SK-N-SH (cell line): ENCODE measurements at regions not wholly inside any gene's neighbourhood (a gene's known extent, or its start where the extent isn't known, plus 50 kb on each side); places are given as distances from the start of the nearest gene placed in this dataset.

Experiments
- CTCF ChIA-PET: fragments of 300-600, 350-600 bp; formaldehyde crosslinking; extraction: SDS; loops from one replicate; lab custom pipeline; 2021; lab: Yijun Ruan, JAX
- POLR2A ChIA-PET: fragments of 350-600 bp; sonication (Branson Sonifier 250); formaldehyde crosslinking; extraction: SDS; loops from one replicate; lab custom pipeline; 2020; ENCODE audit warnings: antibody characterized with exemption, inconsistent platforms; lab: Yijun Ruan, JAX
- DNase-seq: peaks from one replicate; pipeline ENCODE4 v3.0.0; 2012
- H2AFZ ChIP-seq: fragments of 200-600 bp; sonication (generic); 2 replicates; pipeline ENCODE4 v1.8.1; 2016; ENCODE audit warnings: antibody characterized with exemption, mild to moderate bottlenecking, low read depth
- H3F3A ChIP-seq: fragments of 200-600 bp; sonication (generic); replicated peaks from 2 replicates; pipeline ENCODE3; 2016; ENCODE audit warnings: antibody characterized with exemption, mild to moderate bottlenecking; ENCODE audit not compliant: insufficient read depth
- H3K27ac ChIP-seq, 2 experiments: fragments of 200-500 bp in 1 of 2; fragments of 200-600 bp in 1 of 2; sonication (Bioruptor generic) in 1 of 2; sonication (generic), shearing (Covaris generic) in 1 of 2; 2 replicates each; pipeline versions ENCODE4 v1.5.1 to v1.6.1; 2014 to 2016; ENCODE audit warnings: low read depth in 2 of 2, inconsistent platforms in 1 of 2, low read length in 1 of 2, mild to moderate bottlenecking in 1 of 2, mixed read lengths in 1 of 2
- H3K27me3 ChIP-seq: fragments of 200-600 bp; sonication (generic), shearing (Covaris generic); 2 replicates; pipeline ENCODE4 v1.6.1; 2016; ENCODE audit warnings: mixed run types; ENCODE audit not compliant: insufficient read depth
- H3K36me3 ChIP-seq, 2 experiments: fragments of 200-500 bp in 1 of 2; fragments of 200-600 bp in 1 of 2; sonication (Bioruptor generic) in 1 of 2; sonication (generic) in 1 of 2; replicated peaks in 1 of 2; 2 replicates each; pipeline versions ENCODE3 to v1.5.1; 2014 to 2016; ENCODE audit warnings: low read length in 1 of 2, mild to moderate bottlenecking in 1 of 2; ENCODE audit not compliant: insufficient read depth in 2 of 2, control insufficient read depth in 1 of 2
- H3K4me1 ChIP-seq, 2 experiments: fragments of 200-500 bp in 1 of 2; fragments of 200-600 bp in 1 of 2; sonication (Bioruptor generic) in 1 of 2; sonication (generic), shearing (Covaris generic) in 1 of 2; 2 replicates each; pipeline versions ENCODE4 v1.5.1 to v1.6.1; 2014 to 2016; ENCODE audit warnings: low read depth in 1 of 2, low read length in 1 of 2, mixed run types in 1 of 2; ENCODE audit not compliant: insufficient read depth in 2 of 2, control insufficient read depth in 1 of 2
- H3K4me2 ChIP-seq: fragments of 200-600 bp; sonication (generic), shearing (Covaris generic); 2 replicates; pipeline ENCODE4 v1.6.1; 2017; ENCODE audit warnings: mixed run types
- H3K4me3 ChIP-seq, 2 experiments: fragments of 200-500 bp in 1 of 2; fragments of 200-600 bp in 1 of 2; sonication (Bioruptor generic) in 1 of 2; sonication (generic), shearing (Covaris generic) in 1 of 2; 2 replicates each; pipeline versions ENCODE4 v1.5.1 to v1.8.1; 2014 to 2016; ENCODE audit warnings: low read depth in 2 of 2, inconsistent platforms in 1 of 2, low read length in 1 of 2, mild to moderate bottlenecking in 1 of 2, mixed read lengths in 1 of 2, moderate library complexity in 1 of 2
- H3K79me2 ChIP-seq: fragments of 200-600 bp; sonication (generic); 2 replicates; pipeline ENCODE4 v1.8.1; 2017; ENCODE audit warnings: mild to moderate bottlenecking; ENCODE audit not compliant: insufficient read depth
- H3K9ac ChIP-seq: fragments of 200-600 bp; sonication (generic); 2 replicates; pipeline ENCODE4 v1.6.1; 2017; ENCODE audit warnings: mixed run types
- H3K9me2 ChIP-seq: fragments of 200-600 bp; sonication (generic); 2 replicates; pipeline ENCODE4 v1.6.1; 2017; ENCODE audit warnings: mixed run types
- H3K9me3 ChIP-seq: fragments of 200-600 bp; sonication (generic); 2 replicates; pipeline ENCODE4 v1.6.1; 2017; ENCODE audit warnings: mixed run types, mild to moderate bottlenecking, moderate library complexity
- H4K20me1 ChIP-seq: fragments of 200-600 bp; sonication (generic); 2 replicates; pipeline ENCODE4 v1.6.1; 2017; ENCODE audit warnings: mild to moderate bottlenecking, mixed run types; ENCODE audit not compliant: insufficient read depth
- ELF1 ChIP-seq: IDR thresholded peaks from 2 replicates; pipeline ENCODE4 v1.4.0; 2012
- EZH2phosphoT487 ChIP-seq: fragments of 200-600 bp; sonication (generic); IDR thresholded peaks from 2 replicates; pipeline ENCODE4 v1.6.1; 2017; ENCODE audit warnings: low read depth, mixed run types, mild to moderate bottlenecking, antibody characterized with exemption, moderate library complexity, borderline replicate concordance
- FOSL2 ChIP-seq: IDR thresholded peaks from 2 replicates; pipeline ENCODE4 v1.4.0; 2012; ENCODE audit warnings: low read depth, mild to moderate bottlenecking, moderate library complexity, borderline replicate concordance
- FOXJ3 ChIP-seq: sonication (generic); formaldehyde crosslinking; IDR thresholded peaks from 2 replicates; pipeline ENCODE4 v1.5.1; 2020; ENCODE audit warnings: mild to moderate bottlenecking, missing genetic modification reagents
- FOXM1 ChIP-seq: IDR thresholded peaks from 2 replicates; pipeline ENCODE4 v1.4.0; 2012; ENCODE audit warnings: low read depth, mild to moderate bottlenecking
- JUND ChIP-seq: IDR thresholded peaks from 2 replicates; pipeline ENCODE4 v1.4.0; 2012
- MEF2A ChIP-seq: IDR thresholded peaks from 2 replicates; pipeline ENCODE4 v1.4.0; 2012; ENCODE audit warnings: low read depth, borderline replicate concordance
- NFIC ChIP-seq: IDR thresholded peaks from 2 replicates; pipeline ENCODE4 v1.4.0; 2012; ENCODE audit warnings: borderline replicate concordance
- RCOR1 ChIP-seq: fragments of 150-350 bp; IDR thresholded peaks from 2 replicates; pipeline ENCODE4 v1.6.1; 2017; ENCODE audit warnings: antibody characterized with exemption, low read length
- RFX5 ChIP-seq: IDR thresholded peaks from 2 replicates; pipeline ENCODE4 v1.6.1; 2012; ENCODE audit warnings: mild to moderate bottlenecking, improper control_type of control experiment, low read length
- SIN3A ChIP-seq: IDR thresholded peaks from 2 replicates; pipeline ENCODE4 v1.6.1; 2012; ENCODE audit warnings: low read depth, mild to moderate bottlenecking, low read length, moderate library complexity, borderline replicate concordance
- SMC3 ChIP-seq: IDR thresholded peaks from 2 replicates; pipeline ENCODE4 v1.6.1; 2012; ENCODE audit warnings: low read depth, low read length, improper control_type of control experiment
- TAF1 ChIP-seq: IDR thresholded peaks from 2 replicates; pipeline ENCODE4 v1.6.1; 2012; ENCODE audit warnings: low read depth, mild to moderate bottlenecking, low read length, moderate library complexity, borderline replicate concordance
- WGBS: methylation state at CpG from one replicate; pipeline ENCODE4 v1.1.6; 2017; ENCODE audit warnings: low lambda C conversion rate; 5-methylcytosine and 5-hydroxymethylcytosine counted together
- TF ChIP-seq, protein P1 (sequence below): fragments of 150-350 bp; IDR thresholded peaks from 2 replicates; pipeline ENCODE4 v1.6.1; 2017; ENCODE audit warnings: antibody characterized with exemption, low read length, low read depth, borderline replicate concordance
- TF ChIP-seq, protein P2 (sequence below): IDR thresholded peaks from 2 replicates; pipeline ENCODE4 v1.4.0; 2012; ENCODE audit warnings: low read depth
- TF ChIP-seq, protein P3 (sequence below): fragments of 200-600 bp; sonication (generic); IDR thresholded peaks from 2 replicates; pipeline ENCODE4 v1.6.1; 2017; ENCODE audit warnings: antibody characterized with exemption, mild to moderate bottlenecking, moderate library complexity
- TF ChIP-seq, protein P4 (sequence below): IDR thresholded peaks from 2 replicates; pipeline ENCODE4 v1.6.1; 2012; ENCODE audit warnings: mild to moderate bottlenecking, low read depth, low read length, moderate library complexity
- TF ChIP-seq, protein P5 (sequence below): IDR thresholded peaks from 2 replicates; pipeline ENCODE4 v1.4.0; 2012; ENCODE audit warnings: low read depth, borderline replicate concordance

DNA sequence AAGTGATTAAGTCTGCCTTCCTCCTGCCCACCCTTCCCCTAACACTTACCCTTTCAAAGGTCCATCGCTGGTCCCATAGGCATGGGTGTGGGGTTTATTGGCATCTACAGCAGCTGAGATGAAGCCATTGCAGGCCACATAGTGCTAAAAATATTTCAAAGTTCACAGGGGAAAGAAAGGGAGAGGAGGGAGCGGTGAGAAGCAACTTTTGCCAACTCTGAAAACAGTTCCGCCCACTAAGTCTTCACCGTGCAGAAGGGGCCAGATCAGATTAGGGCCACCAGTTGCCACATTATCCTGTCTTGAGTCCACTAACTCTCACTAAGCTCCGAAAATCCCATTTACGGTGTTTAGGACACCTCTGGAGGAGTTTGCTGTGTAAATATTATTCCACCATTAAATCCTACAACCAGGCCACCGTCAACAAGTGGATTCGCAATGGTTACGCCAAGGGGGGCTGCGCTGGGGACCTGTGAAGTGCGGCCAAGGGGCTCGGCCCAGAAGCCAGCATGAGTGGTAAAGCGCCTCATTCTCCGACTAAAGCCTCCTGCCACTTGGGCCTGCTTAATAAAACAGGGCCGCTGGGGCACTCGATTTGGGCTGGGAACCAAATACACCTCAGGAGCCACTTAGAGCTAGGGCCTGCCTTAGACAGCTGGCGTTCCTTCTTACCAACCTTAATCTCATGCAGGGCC, 534.9 kb downstream of the MIAT start:
- Histone ChIP-seq H3K27me3 (no peaks in the 10 kb centered on the region; the same call in 1 of the 2 replicates), H3K36me3 (no peaks in the 10 kb centered on the region), H3K4me2 (no peak overlapping the region), H3K79me2 (no peaks in the 10 kb centered on the region), H3K9me2 (no peaks in the 10 kb centered on the region), H3K4me1 (no peaks in the 10 kb centered on the region), H3K4me3 (no peak overlapping the region), H3K9me3 (peaks cover 5% of the 10 kb centered on the region; the same call in 1 of the 2 replicates), H3F3A (no peaks in the 10 kb centered on the region), H3K9ac (no peak overlapping the region), H4K20me1 (no peaks in the 10 kb centered on the region), H3K27ac (no peak overlapping the region), H2AFZ (no peak overlapping the region)
- TF ChIP-seq, protein P1, sequence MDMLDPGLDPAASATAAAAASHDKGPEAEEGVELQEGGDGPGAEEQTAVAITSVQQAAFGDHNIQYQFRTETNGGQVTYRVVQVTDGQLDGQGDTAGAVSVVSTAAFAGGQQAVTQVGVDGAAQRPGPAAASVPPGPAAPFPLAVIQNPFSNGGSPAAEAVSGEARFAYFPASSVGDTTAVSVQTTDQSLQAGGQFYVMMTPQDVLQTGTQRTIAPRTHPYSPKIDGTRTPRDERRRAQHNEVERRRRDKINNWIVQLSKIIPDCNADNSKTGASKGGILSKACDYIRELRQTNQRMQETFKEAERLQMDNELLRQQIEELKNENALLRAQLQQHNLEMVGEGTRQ = no peak
- TF ChIP-seq RFX5 = no peak
- WGBS = 81% methylated on average over 10 of the region's 17 CpGs
- POLR2A ChIA-PET = no interaction called here
- CTCF ChIA-PET = interaction anchor here (0.8 to 0.9 kb wide), 2 partner anchors 143 to 296 kb away, joined by 3 read pairs; no protein-coding TSS in a partner anchor
- no peak for DNase-seq

DNA sequence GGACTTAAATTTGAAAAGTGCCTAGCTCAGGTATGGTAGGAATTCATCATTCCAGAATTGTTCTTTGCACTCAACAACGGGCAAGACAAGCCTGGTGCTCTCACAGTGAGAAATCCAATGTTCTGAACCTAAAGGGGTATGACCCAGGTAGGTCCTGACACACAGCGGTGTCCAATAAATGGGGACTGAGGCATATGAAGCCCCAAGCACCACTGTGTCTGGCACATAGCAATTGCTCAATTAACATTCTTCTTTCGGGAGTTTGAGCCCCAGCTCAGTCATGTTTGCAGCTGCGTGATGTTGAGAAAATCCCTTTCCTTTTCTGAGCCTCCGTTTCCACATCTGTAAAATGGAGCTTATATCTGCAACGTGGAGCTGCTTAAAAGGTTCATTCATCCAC, 535.8 kb downstream of the MIAT start:
- no peaks in the 10 kb centered on the region for H3K9me2 ChIP-seq
- H3F3A ChIP-seq = no peaks in the 10 kb centered on the region
- DNase-seq = no peak
- no peaks in the 10 kb centered on the region for H3K4me1 ChIP-seq
- no peaks in the 10 kb centered on the region for H4K20me1 ChIP-seq
- H3K4me2 ChIP-seq = no peak overlapping the region
- CTCF ChIA-PET = interaction anchor here (0.8 to 0.9 kb wide), 2 partner anchors 142 to 295 kb away, joined by 3 read pairs; no protein-coding TSS in a partner anchor
- TF ChIP-seq FOXJ3 (CRISPR knock-in tag) (no peak), MEF2A (no peak), ELF1 (no peak), JUND (no peak), FOSL2 (no peak), NFIC (no peak), RCOR1 (no peak), FOXM1 (no peak), TAF1 (no peak), SIN3A (no peak), RFX5 (no peak), EZH2phosphoT487 (no peak), SMC3 (no peak)
- TF ChIP-seq, protein P2, sequence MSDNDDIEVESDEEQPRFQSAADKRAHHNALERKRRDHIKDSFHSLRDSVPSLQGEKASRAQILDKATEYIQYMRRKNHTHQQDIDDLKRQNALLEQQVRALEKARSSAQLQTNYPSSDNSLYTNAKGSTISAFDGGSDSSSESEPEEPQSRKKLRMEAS = no peak
- TF ChIP-seq, protein P3, sequence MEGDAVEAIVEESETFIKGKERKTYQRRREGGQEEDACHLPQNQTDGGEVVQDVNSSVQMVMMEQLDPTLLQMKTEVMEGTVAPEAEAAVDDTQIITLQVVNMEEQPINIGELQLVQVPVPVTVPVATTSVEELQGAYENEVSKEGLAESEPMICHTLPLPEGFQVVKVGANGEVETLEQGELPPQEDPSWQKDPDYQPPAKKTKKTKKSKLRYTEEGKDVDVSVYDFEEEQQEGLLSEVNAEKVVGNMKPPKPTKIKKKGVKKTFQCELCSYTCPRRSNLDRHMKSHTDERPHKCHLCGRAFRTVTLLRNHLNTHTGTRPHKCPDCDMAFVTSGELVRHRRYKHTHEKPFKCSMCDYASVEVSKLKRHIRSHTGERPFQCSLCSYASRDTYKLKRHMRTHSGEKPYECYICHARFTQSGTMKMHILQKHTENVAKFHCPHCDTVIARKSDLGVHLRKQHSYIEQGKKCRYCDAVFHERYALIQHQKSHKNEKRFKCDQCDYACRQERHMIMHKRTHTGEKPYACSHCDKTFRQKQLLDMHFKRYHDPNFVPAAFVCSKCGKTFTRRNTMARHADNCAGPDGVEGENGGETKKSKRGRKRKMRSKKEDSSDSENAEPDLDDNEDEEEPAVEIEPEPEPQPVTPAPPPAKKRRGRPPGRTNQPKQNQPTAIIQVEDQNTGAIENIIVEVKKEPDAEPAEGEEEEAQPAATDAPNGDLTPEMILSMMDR = no peak
- TF ChIP-seq, protein P4, sequence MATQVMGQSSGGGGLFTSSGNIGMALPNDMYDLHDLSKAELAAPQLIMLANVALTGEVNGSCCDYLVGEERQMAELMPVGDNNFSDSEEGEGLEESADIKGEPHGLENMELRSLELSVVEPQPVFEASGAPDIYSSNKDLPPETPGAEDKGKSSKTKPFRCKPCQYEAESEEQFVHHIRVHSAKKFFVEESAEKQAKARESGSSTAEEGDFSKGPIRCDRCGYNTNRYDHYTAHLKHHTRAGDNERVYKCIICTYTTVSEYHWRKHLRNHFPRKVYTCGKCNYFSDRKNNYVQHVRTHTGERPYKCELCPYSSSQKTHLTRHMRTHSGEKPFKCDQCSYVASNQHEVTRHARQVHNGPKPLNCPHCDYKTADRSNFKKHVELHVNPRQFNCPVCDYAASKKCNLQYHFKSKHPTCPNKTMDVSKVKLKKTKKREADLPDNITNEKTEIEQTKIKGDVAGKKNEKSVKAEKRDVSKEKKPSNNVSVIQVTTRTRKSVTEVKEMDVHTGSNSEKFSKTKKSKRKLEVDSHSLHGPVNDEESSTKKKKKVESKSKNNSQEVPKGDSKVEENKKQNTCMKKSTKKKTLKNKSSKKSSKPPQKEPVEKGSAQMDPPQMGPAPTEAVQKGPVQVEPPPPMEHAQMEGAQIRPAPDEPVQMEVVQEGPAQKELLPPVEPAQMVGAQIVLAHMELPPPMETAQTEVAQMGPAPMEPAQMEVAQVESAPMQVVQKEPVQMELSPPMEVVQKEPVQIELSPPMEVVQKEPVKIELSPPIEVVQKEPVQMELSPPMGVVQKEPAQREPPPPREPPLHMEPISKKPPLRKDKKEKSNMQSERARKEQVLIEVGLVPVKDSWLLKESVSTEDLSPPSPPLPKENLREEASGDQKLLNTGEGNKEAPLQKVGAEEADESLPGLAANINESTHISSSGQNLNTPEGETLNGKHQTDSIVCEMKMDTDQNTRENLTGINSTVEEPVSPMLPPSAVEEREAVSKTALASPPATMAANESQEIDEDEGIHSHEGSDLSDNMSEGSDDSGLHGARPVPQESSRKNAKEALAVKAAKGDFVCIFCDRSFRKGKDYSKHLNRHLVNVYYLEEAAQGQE = no peak
- TF ChIP-seq, protein P5, sequence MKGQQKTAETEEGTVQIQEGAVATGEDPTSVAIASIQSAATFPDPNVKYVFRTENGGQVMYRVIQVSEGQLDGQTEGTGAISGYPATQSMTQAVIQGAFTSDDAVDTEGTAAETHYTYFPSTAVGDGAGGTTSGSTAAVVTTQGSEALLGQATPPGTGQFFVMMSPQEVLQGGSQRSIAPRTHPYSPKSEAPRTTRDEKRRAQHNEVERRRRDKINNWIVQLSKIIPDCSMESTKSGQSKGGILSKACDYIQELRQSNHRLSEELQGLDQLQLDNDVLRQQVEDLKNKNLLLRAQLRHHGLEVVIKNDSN = no peak
- 72% methylated on average over 6 of the region's 6 CpGs for WGBS
- H3K79me2 ChIP-seq = no peaks in the 10 kb centered on the region
- no peak overlapping the region for H3K4me3 ChIP-seq
- H3K36me3 ChIP-seq = no peaks in the 10 kb centered on the region
- H3K27me3 ChIP-seq = no peaks in the 10 kb centered on the region; the same call in 1 of the 2 replicates
- H3K9ac ChIP-seq = no peak overlapping the region
- H3K9me3 ChIP-seq = peaks cover 5% of the 10 kb centered on the region; the same call in 1 of the 2 replicates
- POLR2A ChIA-PET = no interaction called here
- H3K27ac ChIP-seq = no peak overlapping the region
- H2AFZ ChIP-seq = no peak overlapping the region
